ENCODE measurements at regions not wholly inside any gene's neighbourhood (a gene's known extent, or its start where the extent isn't known, plus 50 kb on each side); places are given as distances from the start of the nearest gene placed in this dataset.

DNA sequence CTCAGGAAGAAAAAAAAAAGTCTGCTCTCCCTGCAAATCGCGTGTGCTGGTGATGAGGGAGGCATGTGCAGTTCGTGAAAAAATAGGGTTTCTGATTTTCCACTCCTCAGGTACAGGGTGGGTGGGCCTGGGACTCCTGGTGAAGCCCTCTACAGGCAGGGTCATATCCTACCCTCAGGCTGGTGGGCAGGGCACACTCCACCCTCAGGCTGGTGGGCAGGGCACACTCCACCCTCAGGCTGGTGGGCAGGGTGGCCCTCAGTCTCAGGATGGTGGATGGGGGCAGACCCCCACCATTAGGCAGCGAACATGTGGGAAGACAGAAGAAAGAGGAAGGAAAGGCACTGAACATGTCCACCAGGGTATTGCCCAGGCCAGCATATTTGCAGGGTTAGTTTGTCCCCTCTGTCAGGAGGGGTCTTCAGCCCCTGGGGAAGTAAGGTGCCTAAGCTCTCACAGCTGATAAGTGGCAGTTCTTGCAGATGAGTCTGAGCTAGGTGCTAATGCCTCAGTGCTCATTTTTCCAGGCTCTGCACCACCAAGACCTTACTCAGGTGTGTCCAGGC lies 95.2 kb upstream of the RAB6C start:
- TF ChIP-seq POLR2A (IDR thresholded peaks at IDR 0.05), result no peak
- TF ChIP-seq, protein P1, sequence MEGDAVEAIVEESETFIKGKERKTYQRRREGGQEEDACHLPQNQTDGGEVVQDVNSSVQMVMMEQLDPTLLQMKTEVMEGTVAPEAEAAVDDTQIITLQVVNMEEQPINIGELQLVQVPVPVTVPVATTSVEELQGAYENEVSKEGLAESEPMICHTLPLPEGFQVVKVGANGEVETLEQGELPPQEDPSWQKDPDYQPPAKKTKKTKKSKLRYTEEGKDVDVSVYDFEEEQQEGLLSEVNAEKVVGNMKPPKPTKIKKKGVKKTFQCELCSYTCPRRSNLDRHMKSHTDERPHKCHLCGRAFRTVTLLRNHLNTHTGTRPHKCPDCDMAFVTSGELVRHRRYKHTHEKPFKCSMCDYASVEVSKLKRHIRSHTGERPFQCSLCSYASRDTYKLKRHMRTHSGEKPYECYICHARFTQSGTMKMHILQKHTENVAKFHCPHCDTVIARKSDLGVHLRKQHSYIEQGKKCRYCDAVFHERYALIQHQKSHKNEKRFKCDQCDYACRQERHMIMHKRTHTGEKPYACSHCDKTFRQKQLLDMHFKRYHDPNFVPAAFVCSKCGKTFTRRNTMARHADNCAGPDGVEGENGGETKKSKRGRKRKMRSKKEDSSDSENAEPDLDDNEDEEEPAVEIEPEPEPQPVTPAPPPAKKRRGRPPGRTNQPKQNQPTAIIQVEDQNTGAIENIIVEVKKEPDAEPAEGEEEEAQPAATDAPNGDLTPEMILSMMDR (IDR thresholded peaks at IDR 0.05), result no peak

Measured in prostate gland (tissue), 2 donors.